ENCODE measurements at regions not wholly inside any gene's neighbourhood (a gene's known extent, or its start where the extent isn't known, plus 50 kb on each side); places are given as distances from the start of the nearest gene placed in this dataset.

DNA sequence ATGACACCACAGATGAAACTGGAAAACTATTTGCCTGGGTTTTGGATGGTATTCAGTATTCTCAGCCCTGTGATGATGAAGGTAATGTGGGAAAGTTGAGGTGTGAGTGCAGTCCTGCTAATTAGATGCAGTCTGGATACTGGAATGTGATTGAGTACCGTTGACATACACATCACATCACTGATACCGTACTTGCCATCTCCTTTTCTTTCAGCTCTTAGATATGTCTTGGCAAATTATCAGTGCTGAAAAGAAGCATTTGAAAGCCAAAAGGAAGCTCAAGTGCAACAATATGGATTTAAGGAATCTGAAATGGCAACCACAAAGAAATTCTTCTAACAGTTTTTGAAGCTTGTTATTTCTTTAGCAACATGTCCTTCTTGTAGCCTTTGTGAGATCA, 381.4 kb upstream of the TGFBR2 start:
- Histone ChIP-seq H3K36me3 (no peaks in the 10 kb centered on the region), H3K27ac (no peak overlapping the region), H3K4me3 (no peak overlapping the region), H3K27me3 (no peaks in the 10 kb centered on the region), H3K4me1 (peaks cover 22% of the 10 kb centered on the region), H3K9me3 (no peaks in the 10 kb centered on the region)
- no peak for TF ChIP-seq POLR2AphosphoS5 (IDR thresholded peaks at IDR 0.05; ENCODE audit: insufficient read depth in 1 of 2, low read depth in 1 of 2)
- TF ChIP-seq, protein P1, sequence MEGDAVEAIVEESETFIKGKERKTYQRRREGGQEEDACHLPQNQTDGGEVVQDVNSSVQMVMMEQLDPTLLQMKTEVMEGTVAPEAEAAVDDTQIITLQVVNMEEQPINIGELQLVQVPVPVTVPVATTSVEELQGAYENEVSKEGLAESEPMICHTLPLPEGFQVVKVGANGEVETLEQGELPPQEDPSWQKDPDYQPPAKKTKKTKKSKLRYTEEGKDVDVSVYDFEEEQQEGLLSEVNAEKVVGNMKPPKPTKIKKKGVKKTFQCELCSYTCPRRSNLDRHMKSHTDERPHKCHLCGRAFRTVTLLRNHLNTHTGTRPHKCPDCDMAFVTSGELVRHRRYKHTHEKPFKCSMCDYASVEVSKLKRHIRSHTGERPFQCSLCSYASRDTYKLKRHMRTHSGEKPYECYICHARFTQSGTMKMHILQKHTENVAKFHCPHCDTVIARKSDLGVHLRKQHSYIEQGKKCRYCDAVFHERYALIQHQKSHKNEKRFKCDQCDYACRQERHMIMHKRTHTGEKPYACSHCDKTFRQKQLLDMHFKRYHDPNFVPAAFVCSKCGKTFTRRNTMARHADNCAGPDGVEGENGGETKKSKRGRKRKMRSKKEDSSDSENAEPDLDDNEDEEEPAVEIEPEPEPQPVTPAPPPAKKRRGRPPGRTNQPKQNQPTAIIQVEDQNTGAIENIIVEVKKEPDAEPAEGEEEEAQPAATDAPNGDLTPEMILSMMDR (IDR thresholded peaks at IDR 0.05), result no peak
- TF ChIP-seq POLR2A (IDR thresholded peaks at IDR 0.05), result no peak
- intact Hi-C loops (cut with DNase I), result no loop called here
- no peak for DNase-seq (ENCODE audit: extremely low spot score in 2 of 2)

DNA sequence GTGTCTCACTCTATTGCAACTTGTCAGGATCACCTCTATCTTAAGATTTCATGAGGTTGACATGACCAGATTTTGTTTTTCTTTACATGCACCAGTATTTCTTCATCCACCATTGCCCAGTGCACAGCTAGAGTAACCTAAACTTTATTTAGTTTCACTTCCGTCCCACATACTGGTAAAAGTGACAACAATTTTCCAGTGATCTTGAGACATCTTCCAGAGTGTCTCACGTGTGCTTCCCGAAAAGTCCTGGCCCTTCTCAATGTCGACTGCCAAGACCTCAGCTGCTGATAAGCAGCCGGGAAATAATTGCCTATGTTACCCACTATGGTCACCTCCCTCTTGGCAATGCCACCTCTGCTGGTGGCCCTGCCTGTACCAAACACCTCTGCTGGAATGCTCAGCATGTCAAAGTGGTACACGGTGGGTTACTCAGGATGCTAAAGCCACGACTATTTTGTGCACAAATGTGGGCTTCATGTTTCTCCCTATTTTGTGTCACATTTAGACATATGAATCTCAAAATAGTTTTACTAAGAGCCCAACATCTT, 379.7 kb upstream of the TGFBR2 start:
- intact Hi-C loops (cut with DNase I), result no loop called here
- no peak for DNase-seq (ENCODE audit: extremely low spot score in 2 of 2)
- Histone ChIP-seq H3K4me1 (peaks cover 34% of the 10 kb centered on the region), H3K27me3 (no peaks in the 10 kb centered on the region), H3K27ac (no peak overlapping the region), H3K9me3 (no peaks in the 10 kb centered on the region), H3K4me3 (no peak overlapping the region), H3K36me3 (no peaks in the 10 kb centered on the region)
- TF ChIP-seq, protein P1 (IDR thresholded peaks at IDR 0.05), result no peak
- TF ChIP-seq POLR2AphosphoS5 (IDR thresholded peaks at IDR 0.05; ENCODE audit: insufficient read depth in 1 of 2, low read depth in 1 of 2), result no peak
- no peak for TF ChIP-seq POLR2A (IDR thresholded peaks at IDR 0.05)

DNA sequence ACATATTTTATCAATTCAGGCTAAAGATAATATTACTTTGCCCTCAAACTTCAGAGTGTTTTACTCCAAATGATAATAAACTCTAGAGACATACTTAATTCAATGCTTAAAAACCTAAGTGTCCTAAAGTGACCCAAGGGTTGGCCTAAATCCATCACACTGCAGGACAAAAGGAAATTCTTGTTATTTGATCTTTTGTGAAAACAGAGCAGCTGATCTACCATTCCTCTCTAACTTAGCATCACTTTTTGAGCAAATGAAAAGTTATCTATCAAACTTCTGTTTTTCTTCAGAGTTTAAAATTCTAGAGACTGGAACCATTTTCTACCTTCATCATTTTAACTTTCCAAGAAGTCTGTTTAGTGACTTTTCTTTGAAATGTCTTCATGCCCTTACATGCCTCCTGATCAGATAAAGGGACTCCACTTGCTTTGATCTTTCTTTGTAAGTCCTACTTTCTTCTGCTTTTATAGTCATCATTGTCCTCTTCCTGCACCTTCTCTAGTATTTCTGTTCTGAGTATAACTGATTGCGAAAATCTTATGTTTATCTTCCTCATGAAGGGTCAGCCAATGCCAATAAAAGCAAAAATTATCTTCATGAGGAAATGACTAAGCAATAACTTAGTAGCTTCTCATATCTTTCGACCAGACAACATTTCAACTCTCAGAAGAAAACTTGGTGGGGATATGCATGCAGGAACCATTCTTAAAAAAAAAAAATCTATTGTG, 378.7 kb upstream of the TGFBR2 start:
- DNase-seq (ENCODE audit: extremely low spot score in 2 of 2), result no peak
- Histone ChIP-seq H3K4me3 (no peak overlapping the region), H3K9me3 (no peaks in the 10 kb centered on the region), H3K27me3 (no peaks in the 10 kb centered on the region), H3K27ac (peak overlapping the region; percentile 35), H3K4me1 (peaks cover 34% of the 10 kb centered on the region), H3K36me3 (no peaks in the 10 kb centered on the region)
- intact Hi-C loops (cut with DNase I), result no loop called here
- TF ChIP-seq, protein P1 (IDR thresholded peaks at IDR 0.05), result no peak
- no peak for TF ChIP-seq POLR2A (IDR thresholded peaks at IDR 0.05)
- TF ChIP-seq POLR2AphosphoS5 (IDR thresholded peaks at IDR 0.05; ENCODE audit: insufficient read depth in 1 of 2, low read depth in 1 of 2), result peak in 1 of 2 donors; percentile 88

DNA sequence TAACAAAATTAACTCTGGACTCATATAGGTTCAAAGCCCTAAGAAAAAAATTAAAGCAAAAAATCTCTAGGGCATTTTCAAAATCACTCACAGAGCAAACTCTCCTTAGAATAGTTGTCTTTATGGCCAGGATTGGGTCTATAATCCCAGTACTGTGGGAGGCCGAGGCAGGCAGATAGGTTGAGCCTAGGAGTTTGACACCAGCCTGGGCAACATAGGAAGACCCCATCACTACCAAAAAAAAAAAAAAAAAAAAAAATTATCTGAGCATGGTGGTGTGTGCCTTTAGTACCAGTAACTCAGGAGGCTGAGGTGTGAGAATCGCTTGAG, 378.1 kb upstream of the TGFBR2 start:
- no peak for TF ChIP-seq POLR2AphosphoS5 (IDR thresholded peaks at IDR 0.05; ENCODE audit: insufficient read depth in 1 of 2, low read depth in 1 of 2)
- TF ChIP-seq, protein P1 (IDR thresholded peaks at IDR 0.05), result no peak
- TF ChIP-seq POLR2A (IDR thresholded peaks at IDR 0.05), result no peak
- DNase-seq (ENCODE audit: extremely low spot score in 2 of 2), result no peak
- Histone ChIP-seq H3K4me1 (peaks cover 34% of the 10 kb centered on the region), H3K27me3 (no peaks in the 10 kb centered on the region), H3K4me3 (no peak overlapping the region), H3K36me3 (no peaks in the 10 kb centered on the region), H3K9me3 (no peaks in the 10 kb centered on the region), H3K27ac (peak overlapping the region; percentile 35)
- intact Hi-C loops (cut with DNase I), result no loop called here
